DMS114 treated with DMSO at 0.1 percent for 48 hours (cell line): ENCODE measurements at regions not wholly inside any gene's neighbourhood (a gene's known extent, or its start where the extent isn't known, plus 50 kb on each side); places are given as distances from the start of the nearest gene placed in this dataset.

Experiments used
- DNase-seq: peaks from one replicate; lab custom pipeline; 2025; ENCODE audit not compliant: unreplicated experiment; lab: John Stamatoyannopoulos, UW

DNA sequence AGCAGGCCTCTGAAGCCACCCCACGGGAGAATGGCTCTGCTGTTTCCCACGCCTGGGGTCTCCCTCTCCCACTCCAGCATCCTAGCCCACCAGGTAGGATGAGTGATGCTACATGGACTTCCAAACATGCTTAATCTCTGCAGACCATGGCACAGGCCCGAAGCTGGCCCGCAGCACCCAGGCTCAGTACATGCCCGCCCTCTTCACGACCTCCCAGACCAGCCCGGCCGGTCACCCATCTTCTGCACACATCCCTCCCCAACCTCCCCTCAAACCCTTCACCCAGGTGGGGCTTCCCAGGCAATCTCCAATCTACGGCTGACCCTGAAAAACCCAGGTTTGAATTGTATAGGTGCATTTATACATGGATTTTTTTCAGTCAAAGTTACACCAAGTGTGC is 264.0 kb downstream of the TJP1 start:
- DNase-seq, result no peak

DNA sequence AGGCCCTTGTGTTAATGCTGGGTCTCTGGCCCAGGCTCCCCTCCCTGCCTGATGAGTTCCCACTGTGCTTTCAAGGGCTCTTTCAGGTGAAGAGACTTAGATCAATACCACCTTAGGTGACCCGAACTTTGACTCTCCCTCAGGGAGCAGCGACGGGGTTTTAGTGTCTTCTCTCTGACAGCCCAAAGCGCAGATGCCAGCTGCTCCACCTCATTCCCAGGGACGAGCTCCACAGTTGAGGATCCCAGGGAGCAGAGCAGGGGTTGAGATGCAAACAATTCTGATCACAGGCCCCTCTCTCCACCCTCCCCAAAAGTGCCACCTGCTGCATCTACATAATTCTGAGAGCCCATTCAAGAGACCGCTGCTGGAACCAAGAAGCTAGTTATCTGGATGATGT is 265.1 kb downstream of the TJP1 start:
- no peak for DNase-seq

DNA sequence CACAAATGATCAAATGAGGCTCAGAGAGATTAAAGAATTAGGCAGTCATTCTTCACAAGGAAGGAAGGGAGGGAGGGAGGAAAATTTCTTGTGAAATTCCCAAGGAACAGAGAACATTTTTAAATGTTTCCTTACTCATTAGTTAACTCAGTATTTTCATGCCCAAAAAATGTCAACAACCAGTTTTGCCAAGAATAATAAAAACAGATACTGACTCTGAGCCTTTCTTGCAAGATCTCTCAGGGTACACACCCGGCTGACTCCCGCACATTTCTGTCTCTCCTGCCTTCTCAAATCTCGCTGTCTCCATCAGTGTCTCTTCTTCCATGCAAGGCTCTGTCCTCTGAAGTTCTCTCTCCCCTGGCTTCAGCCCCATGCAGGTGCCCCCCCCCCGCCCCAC is 265.9 kb downstream of the TJP1 start:
- no peak for DNase-seq

DNA sequence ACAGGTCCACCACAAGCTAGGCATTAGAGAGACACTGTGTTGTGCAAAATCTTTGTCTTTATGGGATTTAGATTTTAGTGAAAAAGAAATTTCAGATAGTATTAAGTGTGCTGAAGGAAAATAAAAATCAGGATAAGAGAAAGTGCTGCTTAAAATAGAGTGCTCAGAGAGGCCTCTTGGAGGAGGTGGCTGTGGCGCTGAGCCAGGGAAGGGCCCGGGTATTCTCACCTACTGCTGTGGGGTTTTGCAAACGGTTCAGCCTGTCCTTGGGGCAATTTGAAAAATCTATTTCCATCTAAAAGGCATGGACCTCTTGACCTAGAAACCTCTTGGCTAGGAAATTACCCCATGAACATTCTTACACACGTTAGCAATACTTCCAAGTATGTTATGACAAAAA is 267.7 kb downstream of the TJP1 start:
- no peak for DNase-seq

DNA sequence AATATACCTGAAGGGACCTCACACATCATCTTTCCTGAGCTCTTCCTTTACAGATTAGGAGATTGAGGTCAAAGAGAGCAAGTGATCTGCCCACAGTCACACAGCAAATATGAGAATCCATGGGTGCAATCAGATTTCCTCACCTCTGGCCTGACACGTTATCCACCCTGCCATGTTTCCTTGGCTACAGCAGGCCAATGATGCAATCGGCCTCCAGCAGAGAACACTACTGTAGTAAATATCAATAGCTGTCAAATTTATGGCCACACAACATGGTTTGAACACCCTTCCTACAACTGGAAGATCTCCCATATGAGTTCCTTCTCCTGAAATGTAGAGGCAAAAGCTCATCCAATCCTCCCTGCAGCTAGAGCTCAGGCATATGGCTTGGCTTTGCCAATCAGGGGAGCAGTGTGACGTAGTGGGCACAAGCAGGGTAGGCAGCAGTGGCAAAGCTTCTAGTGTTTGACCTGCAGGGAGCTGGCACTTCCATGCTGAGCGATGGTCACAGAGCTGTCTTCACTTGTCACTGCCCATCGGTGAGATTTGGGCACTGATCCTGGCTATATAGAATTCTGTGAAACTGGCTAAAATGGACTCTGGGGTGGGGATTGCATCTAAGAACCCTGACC is 271.3 kb downstream of the TJP1 start:
- no peak for DNase-seq

DNA sequence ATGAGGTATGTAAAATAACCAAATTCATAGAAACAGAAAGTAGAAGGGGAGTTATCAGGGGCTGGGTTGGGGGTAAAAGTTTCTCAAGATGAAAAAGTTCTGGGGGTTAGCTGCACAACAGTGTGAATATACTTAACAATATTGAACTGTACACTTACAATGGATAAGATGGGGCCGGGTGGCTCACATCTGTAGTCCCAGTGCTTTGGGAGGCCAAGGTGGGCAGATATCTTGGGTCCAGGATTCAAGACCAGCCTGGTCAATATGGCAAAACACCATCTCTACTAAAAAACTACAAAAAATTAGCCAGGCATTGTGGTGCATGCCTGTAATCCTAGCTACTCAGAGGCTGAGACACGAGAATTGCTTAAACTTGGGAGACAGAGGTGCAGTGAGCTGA is 274.3 kb downstream of the TJP1 start:
- DNase-seq, result no peak

DNA sequence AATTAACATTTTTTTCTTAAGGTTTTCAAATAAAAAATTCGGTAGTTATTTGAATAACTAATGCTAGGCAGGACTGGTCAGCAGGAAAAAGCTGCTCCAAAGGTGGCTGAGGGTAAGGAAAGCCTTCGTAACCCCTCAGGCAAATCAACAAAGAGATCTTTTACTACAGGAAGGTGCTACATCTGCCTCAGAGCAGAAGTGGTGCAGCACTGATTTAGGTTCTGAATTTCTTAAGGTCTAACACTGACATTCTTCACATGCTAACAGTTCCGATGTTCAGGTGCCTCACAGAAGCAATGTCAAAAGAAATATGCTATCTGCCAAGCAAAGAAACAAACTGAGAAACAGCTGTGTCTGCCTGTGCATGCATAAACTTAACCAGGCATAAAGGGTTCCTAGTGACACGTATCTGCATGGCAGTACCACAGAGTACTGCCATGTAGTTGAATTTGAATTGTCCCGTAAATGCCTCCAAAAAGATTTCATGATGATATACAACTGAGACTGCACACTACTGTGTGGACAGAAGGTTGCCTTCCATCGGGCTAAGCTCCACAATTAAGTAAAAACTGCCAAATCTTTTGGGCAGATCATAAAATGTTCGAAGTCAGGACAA is 275.0 kb upstream of the NSMCE3 start:
- no peak for DNase-seq

DNA sequence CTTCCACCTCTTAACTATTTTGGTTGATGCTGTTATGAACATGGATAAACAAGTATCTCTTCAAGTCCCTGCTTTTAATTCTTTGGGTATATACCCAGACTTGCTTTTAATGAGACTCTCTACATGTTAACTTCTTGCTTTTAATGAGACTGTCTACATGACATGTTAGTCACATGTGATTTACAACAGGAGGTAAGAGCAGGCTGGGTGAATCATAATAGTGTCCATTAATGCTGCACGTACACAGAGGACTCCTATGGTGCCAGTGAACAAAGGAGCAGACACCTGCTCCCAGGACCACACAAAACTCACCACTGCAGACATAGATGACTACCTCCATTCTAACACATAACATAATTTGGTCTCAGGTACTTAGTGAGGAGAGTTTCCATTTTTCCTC is 273.4 kb upstream of the NSMCE3 start:
- no peak for DNase-seq

DNA sequence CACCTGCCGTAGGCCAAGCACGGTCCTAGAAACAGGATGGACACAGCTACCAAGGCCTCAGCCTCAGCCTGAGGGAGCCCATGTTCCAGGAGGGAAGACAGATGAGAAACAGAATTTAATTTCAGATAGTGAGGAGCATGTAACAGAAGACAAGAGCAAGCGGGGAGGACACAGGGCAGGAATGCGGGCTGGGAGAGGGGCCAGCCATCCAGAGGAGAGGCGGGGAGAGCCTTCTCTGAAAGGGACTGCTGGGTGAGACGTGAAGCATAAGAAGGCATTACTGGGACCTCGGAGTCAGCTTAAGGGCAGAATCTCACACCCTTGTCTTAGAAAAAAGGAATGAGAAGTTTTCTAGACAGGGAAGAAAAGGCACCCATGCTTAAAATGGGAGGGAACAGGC is 271.7 kb upstream of the NSMCE3 start:
- no peak for DNase-seq

DNA sequence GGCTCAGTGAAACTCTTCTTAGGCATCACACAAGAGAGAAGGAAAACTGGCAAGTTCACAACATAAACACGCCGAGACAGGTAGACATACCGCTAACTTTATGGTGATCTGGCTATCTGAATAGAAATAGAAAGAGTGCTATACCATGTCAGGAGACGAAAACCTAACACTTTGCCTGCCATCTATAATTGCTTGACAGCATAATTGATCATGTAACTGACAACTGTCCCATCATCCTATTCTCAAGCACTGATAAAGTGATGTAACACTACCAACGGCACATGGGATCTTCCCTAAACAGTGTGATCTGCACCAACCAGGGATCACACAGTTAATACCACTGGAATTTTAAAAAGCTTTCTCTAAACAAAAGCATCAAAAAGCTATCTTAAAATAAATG is 270.9 kb upstream of the NSMCE3 start:
- DNase-seq, result no peak

DNA sequence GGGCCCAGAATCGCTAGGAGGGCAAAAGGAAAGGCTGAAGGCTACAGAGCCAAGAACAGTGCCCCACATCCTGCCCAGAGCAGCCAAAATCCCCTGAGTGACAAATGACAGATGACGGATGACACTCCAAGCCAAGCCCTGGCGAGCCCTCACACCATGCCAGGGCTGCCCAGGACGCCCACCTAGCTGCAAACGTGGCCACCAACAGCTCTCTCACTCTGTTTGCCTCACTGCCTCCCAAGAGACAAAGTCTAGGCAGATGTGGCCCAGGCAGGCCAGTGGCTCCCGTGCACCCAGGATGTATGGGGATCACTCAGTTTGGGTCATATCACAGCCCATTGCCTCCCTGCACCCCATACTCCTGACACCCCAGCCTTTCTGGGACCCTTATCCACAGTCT is 270.1 kb upstream of the NSMCE3 start:
- DNase-seq, result no peak

DNA sequence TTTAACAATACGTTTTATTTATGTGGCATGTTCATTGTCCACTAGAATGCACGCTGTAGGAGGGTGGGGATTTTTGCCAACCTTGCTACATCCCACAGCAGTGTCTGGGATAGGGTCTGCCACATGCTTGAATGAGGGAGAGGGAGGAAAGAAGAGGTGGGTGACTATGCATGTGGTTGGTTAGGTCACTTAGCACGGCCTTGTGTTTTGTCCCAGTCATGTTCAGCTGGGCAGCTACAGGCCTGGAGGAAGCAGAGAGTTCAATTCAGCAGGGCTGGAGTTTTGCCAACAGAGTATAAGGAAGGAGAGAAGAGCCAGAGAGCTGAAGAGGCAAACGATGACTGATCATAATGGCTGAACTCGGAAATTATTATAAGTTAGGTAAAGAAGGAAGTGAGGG is 268.4 kb upstream of the NSMCE3 start:
- no peak for DNase-seq

DNA sequence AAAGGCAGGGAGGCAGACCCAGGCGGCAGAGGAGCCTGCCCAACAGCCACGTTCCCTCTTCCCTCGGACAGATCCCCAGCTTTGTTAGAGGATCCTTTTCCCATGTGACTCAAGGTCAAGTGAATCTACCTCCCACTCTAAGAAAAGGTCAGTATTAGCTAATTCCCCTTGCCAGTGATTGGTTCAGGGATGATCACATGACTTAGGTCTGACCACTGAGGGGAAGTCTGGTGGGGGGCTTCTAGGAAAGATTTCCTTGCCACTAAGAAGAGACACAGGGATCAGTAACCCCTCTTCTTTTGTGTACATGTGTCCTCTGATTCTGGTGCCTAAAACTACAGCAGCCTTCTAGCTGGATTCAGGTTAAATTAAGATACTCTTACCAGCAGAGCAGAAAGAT is 266.3 kb upstream of the NSMCE3 start:
- DNase-seq, result no peak

DNA sequence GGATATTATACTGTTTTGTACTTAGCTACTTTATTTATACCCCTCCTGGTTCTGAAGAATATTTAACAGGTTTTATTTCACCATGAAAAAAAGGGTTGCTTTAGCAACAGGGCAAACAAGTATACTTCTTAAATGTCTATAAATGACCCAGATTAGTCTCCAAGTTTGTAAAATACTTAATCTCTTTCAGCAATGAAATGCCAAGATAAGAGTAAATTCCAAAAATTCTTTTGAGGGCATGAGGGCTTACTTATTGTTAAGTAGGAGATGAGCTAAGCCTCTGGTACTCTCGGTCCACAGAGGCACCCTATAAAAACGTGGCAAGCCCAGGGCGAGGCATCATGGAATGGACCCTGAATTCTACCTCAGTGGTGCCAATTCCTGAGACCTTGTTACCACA is 264.8 kb upstream of the NSMCE3 start:
- no peak for DNase-seq

DNA sequence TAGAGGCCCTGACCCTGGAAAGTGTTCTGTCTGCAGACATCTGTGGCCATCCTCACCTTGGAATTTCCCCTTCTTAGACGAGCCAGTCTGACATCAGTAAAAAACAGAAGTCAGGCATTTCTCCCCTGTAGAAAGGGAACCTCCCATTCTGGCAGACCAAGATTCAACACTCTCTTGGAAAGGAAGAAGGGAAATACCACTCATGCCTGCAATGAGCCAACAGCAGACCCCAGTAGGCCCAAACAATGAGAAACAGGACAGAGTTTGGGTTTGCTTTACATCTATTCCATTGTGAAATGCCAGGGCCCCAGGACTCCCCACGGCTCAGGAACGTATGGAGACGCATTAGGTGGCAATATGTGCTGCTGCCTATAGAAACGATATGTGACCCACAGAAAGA is 264.0 kb upstream of the NSMCE3 start:
- DNase-seq, result no peak

DNA sequence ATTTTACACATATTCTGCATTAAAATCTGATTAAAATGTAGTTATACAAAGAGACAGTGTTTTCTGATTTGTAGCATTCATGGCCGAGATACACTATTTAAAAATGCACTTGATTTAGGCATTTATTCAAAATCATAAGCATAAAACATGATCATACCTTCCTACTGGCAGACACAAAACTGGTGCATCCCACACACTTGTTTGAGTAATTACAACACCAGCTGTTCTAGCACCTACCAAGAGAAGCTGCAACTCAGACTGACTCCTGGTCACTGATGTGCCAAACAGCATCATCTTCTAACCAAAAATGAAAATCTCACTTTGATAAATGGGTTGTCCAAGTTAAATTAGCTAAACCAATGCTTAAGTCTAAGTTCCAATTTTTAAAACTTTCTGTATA is 262.7 kb upstream of the NSMCE3 start:
- no peak for DNase-seq

DNA sequence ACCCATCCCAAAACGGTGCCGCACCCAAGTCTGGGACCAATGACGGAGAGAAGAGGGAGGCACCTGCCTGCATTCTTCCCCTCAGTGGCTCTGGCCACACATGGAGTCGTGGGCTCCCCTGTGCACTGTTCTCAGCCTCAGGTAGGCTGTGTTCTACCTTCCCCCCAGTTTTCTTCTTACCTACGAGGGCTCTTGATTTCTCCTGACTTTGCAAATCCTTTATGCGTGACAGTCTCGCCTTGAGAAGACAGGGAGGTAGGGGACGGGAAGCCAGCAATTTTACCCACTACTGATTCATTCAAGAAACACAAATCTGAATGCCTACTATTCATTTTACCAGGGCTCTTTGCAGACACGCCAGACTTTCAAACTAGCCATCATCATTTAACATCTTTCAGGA is 261.3 kb upstream of the NSMCE3 start:
- DNase-seq, result no peak

DNA sequence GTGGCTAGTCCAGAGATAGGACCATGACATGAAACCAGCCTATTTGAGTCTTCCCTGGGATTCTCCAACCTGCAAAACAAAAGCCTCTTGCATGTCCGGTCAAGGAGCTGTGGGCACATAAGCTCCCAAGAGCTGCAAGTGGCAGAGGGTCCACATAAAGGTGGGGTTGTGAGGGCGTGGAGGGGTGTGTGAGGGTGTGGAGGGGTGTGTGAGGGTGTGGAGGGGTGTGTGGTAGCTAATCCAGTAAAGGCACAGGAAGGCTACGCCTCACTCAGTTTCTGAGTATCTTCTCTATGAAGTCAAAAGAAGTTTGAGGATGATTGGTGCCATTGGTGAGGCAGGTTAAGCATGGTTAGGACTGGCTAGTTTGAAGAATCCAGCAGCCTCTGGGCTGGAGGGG is 259.4 kb upstream of the NSMCE3 start:
- DNase-seq, result no peak

DNA sequence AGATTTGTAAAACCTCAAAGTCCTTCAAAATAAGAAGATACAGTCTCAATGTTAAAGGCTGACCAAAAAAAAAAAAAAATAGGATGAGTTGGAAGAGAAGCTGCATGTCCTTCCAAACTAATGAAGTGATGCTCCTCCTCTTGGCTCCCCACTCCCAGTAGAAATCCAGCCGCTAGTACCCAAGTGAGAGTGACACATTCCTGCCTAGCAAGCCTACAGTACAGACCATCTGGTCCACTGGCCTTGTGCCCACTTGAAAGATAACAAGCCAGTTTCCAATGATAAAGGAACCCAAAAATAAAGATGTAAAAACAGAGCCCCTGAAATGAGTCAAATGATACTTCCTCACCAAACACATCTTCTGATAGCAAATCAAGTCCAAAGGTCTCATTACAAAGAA is 258.7 kb upstream of the NSMCE3 start:
- no peak for DNase-seq

DNA sequence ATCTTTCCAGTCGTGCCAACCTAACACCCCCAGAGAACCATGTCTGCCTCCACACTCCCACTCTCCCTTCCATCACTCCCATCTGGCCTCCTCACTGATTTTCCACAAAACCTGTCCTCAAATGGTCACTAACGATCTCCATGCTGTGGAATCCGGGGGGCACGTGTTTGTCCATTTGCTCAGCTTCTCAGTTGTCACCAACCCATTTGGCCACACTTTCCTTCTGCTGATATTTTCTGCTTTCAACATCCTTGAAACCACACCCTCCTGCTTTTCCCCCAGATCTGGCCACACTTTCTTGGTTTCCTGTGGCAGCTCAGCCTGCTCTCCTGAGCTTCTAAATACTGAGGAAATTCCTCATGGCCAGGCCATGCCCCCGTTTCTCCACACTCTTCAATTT is 257.2 kb upstream of the NSMCE3 start:
- DNase-seq, result no peak

DNA sequence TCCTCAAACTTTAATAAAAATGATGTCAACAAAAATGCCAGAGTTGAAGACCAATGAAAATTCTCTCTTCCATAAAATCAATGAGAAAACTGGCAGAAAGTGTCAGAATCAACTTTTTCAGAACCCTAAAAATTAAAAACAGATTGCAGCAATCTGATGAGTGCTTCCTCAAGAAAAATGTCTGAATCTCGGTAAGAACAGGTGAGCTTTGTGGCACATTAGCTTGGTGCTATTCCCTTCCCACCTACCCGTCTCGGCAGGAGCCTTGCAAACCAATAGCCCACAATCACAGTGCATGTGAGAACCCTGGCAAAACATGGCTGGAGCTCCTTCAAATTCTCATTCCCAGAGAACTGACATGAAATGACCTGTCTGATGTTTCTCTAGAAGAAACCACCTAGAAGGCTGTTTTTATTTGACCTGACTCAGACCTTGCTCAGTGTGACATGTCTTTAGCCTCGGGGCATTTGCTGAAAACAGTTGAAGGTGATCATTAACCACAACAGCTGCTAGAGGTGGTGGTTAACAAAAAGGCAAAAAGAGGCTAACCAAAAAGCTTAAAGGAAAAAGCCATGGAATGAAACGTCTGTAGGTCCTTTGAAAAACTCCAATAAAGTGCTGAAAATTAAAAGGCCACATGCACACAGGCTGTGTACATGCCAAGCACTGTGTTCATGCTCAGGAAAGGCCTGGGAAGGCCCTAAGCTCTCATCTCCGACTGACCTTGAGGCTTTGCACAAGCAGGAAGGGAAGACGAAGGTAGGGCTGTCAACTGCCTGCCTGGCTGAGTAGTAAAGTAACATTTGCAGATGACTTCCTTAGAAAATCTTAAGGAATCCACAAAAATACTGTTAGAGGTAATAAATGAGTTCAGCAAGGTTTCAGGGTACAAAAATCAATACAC is 253.0 kb upstream of the NSMCE3 start:
- DNase-seq, result no peak

DNA sequence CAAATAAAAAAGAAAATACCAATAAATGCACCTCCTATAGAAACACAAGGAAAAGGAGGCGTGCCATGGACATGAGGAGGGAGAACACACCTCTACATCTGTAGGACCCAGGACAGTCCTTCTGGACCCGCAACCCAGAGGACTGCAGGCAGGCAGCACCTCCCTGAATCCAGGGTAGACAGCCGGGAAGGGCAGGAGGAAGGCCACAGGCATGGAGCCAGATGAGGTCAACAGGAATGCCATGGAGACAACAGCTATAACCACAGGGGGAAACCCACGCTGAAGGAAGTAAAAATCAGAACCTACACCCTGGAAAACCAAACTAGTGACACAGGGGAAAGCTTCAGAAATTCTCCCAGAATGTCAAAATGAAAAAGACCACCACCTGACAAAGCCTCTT is 248.8 kb upstream of the NSMCE3 start:
- DNase-seq, result no peak
